Fibroblast of lung (primary cell): ENCODE measurements at regions not wholly inside any gene's neighbourhood (a gene's known extent, or its start where the extent isn't known, plus 50 kb on each side); places are given as distances from the start of the nearest gene placed in this dataset.

Source experiments
- DNase-seq, 2 donors: peaks; one replicate each; pipeline versions ENCODE4 v3.0.0 to v3.0.0-alpha.2; 2010; ENCODE audit warnings: low read depth in 2 of 2
- H2AFZ ChIP-seq: 2 replicates; pipeline ENCODE4 v1.5.1; 2012; ENCODE audit warnings: low read length, control low read depth, inconsistent platforms
- H3K27ac ChIP-seq: 2 replicates; pipeline ENCODE4 v1.5.1; 2011; ENCODE audit warnings: low read length, control low read depth; ENCODE audit not compliant: insufficient read depth
- H3K27me3 ChIP-seq: 2 replicates; pipeline ENCODE4 v1.5.1; 2011; ENCODE audit warnings: mild to moderate bottlenecking, low read length; ENCODE audit not compliant: control insufficient read depth, insufficient read depth
- H3K36me3 ChIP-seq: 2 replicates; pipeline ENCODE4 v1.5.1; 2011; ENCODE audit warnings: low read length; ENCODE audit not compliant: control insufficient read depth, insufficient read depth
- H3K4me1 ChIP-seq: 2 replicates; pipeline ENCODE4 v1.5.1; 2011; ENCODE audit warnings: low read length; ENCODE audit not compliant: control insufficient read depth, insufficient read depth; ENCODE audit errors: extremely low read depth
- H3K4me2 ChIP-seq: 2 replicates; pipeline ENCODE4 v1.5.1; 2011; ENCODE audit warnings: low read length, control low read depth; ENCODE audit not compliant: insufficient read depth; ENCODE audit errors: extremely low read depth
- H3K4me3 ChIP-seq, 4 experiments: fragments of 200-600 bp in 1 of 4; sonication (generic) in 1 of 4; replicated peaks in 1 of 4; 2 replicates each; pipeline ENCODE4 v1.5.1; 2011 to 2016; ENCODE audit warnings: low read length in 4 of 4, low read depth in 3 of 4, mild to moderate bottlenecking in 3 of 4, control low read depth in 2 of 4, inconsistent platforms in 1 of 4, mixed read lengths in 1 of 4; ENCODE audit not compliant: insufficient read depth in 1 of 4; ENCODE audit errors: control extremely low read depth in 1 of 4
- H3K79me2 ChIP-seq: 2 replicates; pipeline ENCODE4 v1.5.1; 2012; ENCODE audit warnings: mild to moderate bottlenecking, low read length, inconsistent platforms; ENCODE audit not compliant: control insufficient read depth, insufficient read depth
- H3K9ac ChIP-seq: 2 replicates; pipeline ENCODE4 v1.5.1; 2011; ENCODE audit warnings: mild to moderate bottlenecking, low read length, control low read depth; ENCODE audit not compliant: insufficient read depth
- H3K9me3 ChIP-seq: 2 replicates; pipeline ENCODE4 v1.5.1; 2012; ENCODE audit warnings: low read depth, low read length; ENCODE audit not compliant: control insufficient read depth, insufficient read depth
- H4K20me1 ChIP-seq: 2 replicates; pipeline ENCODE4 v1.5.1; 2011; ENCODE audit warnings: low read length; ENCODE audit not compliant: control insufficient read depth, insufficient read depth; ENCODE audit errors: extremely low read depth
- CTCF ChIP-seq, 2 donors: IDR thresholded peaks in 1 of 2; conservative IDR thresholded peaks in 1 of 2; 1 replicate in 1 of 2; 2 replicates in 1 of 2; pipeline ENCODE4 v1.5.1; 2011 to 2012; ENCODE audit warnings: low read length in 2 of 2, control low read depth in 1 of 2, inconsistent platforms in 1 of 2, low read depth in 1 of 2, mild to moderate bottlenecking in 1 of 2
- EZH2 ChIP-seq: IDR thresholded peaks from 2 replicates; pipeline ENCODE4 v1.5.1; 2012; ENCODE audit warnings: low read length, control low read depth, mild to moderate bottlenecking; ENCODE audit errors: missing control alignments

DNA sequence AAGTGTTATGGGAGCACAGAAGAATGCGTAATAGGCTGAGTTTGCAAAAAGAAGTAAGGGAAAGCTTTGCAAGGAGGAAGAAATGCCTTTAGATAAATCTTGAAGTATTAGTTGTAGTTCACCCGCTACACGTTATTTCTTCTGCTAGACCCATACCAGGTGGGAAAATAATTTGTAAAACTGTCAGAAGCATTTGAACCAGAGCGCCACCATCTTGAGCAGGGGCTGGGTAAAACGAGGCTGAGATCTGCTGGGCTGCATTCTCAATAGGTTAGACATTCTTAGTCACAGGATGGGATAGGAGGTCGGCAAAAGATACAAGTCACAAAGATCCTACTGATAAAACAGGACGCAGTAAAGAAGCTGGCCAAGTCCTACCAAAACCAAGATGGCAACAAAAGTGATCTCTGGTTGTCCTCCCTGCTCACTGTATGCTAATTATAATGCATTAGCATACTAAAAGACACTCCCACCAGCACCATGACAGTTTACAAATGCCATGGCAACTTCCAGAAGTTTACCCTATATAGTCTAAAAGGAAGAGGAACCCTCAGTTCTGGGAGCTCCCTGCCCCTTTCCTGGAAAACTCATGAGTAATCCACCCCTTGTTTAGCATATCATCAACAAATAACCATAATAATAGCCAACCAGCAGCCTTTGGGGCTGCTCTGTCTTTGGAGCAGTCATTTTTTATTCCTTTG lies 50.0 kb upstream of the ZNF280D start:
- Histone ChIP-seq H3K4me1 (no peaks in the 10 kb centered on the region), H3K9me3 (no peaks in the 10 kb centered on the region), H3K4me3 (no peak overlapping the region), H3K9ac (no peak overlapping the region), H3K36me3 (no peaks in the 10 kb centered on the region), H3K27ac (no peak overlapping the region), H2AFZ (no peak overlapping the region), H4K20me1 (no peaks in the 10 kb centered on the region), H3K4me2 (no peak overlapping the region), H3K79me2 (no peaks in the 10 kb centered on the region), H3K27me3 (no peaks in the 10 kb centered on the region)
- TF ChIP-seq EZH2, result no peak
- no peak for TF ChIP-seq CTCF (conservative IDR thresholded peaks at IDR 0.05 in 1 of 2, IDR thresholded peaks at IDR 0.05 in 1 of 2; ENCODE audit: low read depth in 1 of 2, low read length in 2 of 2)
- no peak for DNase-seq
